ENCODE measurements at regions not wholly inside any gene's neighbourhood (a gene's known extent, or its start where the extent isn't known, plus 50 kb on each side); places are given as distances from the start of the nearest gene placed in this dataset.
"Not testable (repeated sequence)": the region's sequence is repeated elsewhere in the genome, so short reads cannot be mapped to it uniquely, and the experiment has no call there.

DNA sequence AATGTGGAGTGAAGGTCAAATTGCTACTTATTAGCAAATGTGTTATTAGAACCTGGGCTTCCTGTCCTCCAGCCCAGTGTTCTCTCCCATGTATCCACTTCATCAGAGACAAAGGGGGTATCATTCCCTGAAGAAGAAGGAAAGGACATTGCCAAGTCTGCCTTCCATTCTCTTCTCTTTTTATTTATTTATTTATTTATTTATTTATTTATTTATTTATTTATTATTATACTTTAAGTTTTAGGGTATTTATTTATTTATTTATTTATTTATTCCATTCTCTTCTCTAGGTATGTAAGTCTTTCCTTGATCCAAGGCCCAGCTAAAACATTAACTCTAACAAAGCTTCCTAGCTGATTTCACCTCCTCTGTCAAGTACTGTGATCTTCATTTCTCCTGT, 277.8 kb upstream of the DNAJC19 start:
- DNase-seq (ENCODE audit: low read depth in 2 of 2): no peak

DNA sequence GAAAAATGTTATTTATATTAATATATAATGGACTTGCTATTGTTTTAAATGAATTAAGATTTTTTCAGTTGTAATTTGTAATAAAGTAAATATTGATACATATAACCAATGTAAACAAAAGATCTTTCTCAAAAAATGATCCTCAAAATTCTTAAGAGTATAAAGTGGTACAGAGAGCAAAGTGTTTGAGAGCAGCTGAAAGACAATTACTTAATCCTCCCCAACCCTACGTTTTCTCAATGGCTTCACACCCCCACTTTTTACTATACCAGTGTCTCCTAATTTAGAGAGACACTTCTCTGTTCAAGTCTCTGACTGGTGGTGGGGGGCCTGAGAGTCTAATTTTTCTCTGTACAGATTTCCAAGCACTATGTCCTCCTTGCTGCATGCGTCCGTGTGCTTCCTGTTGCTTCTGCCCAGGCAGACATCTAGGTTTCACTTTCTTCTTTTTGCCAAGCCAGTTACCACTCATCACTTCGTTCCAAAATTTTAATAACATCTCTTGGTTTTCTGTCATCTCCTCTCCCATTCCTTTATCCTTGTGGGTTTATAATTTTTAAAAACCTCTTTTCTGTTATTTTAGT, 276.3 kb upstream of the DNAJC19 start:
- DNase-seq (ENCODE audit: low read depth in 2 of 2): no peak

DNA sequence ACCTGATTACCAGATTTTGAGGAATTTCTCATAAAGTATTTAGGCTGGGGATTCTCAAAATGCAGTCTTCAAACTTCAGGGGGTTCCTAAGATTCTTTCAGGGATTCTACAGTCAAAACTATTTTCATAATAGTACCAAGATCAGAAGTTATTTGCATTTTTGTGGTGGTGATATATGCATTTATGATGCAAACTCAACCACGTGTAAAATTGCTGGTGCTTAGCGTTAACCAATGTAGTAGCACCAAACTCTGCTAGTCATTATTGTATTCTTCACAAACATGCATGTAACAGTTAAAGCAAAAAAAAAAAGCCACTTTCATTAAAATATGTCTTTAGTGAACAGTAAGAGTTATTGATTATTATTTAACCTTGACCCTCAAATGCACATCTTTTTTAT, 274.9 kb upstream of the DNAJC19 start:
- no peak for DNase-seq (ENCODE audit: low read depth in 2 of 2)

DNA sequence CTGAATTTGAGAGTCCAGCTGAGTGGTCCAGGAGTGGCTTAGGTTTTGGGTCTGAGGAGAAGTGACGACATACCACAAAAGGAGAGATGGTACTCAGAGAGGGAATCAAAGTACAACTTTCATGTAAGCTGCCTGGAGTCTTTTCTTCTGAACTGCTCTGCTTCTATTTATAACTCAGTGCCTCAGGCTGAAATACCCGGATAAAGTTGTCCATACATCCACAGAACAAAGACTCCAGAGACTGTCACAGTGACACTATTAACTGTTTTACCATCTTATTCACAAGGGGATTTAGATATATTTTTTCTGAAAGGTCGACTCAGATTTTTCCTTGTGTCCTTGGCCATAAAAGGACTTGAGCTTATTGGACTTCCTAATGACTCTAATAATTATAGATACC, 264.3 kb upstream of the DNAJC19 start:
- no peak for DNase-seq (ENCODE audit: low read depth in 2 of 2)

DNA sequence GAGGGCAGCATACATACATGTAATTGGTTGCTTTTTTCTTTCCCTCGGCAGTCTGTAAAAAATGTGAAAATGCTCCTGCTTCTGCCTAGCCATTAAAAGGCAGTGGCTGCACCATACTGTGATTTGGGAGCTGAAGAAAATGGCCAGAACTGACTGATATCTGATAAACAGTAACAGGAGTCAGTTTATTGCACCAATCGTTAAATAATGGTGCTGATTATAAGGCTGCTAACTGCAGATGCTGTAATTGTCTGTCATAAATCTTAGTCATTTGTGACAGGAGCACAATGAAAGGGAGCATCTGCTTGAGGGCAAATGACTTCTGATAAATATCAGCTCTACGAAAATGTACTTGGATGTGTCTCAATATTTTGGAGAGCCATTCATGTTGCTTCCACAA, 263.1 kb upstream of the DNAJC19 start:
- DNase-seq (ENCODE audit: low read depth in 2 of 2): no peak

DNA sequence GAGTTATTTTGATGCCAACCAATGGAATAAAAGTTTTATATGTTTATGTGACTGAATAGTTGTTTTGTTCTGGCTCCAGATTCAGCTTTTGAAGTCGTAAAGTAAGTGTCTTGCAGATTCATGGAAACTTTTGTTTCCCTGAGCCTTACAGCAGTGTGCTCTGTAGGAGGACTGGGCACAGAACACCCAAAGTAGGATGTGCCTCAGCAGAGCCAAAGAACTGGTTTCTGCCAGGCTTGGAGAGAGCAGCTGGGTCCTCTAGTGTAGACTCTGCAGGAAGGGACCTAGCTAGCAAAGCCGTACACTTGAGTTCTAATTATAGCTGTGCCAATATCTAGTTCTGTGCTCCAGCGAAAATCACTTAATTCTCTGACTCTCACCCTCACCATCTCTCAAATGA, 261.2 kb upstream of the DNAJC19 start:
- no peak for DNase-seq (ENCODE audit: low read depth in 2 of 2)

DNA sequence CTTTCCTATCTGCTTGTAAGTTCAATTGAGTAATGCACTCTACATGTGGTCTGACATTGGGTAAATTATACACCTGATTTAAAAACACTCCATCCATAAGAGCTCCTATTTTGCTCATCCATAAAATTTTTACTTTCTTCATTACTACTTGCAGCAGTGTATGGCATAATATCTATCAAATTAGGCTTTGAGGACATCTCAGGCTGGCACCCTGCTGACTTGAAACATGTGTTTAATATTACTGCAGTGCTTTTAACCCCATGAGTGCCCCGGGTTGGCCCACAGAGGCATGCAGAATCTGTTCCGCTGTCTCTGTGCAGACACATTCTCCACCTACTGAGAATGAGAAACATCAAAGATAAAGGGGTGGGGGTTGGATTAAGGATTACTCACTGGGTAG, 249.9 kb upstream of the DNAJC19 start:
- no peak for DNase-seq (ENCODE audit: low read depth in 2 of 2)

DNA sequence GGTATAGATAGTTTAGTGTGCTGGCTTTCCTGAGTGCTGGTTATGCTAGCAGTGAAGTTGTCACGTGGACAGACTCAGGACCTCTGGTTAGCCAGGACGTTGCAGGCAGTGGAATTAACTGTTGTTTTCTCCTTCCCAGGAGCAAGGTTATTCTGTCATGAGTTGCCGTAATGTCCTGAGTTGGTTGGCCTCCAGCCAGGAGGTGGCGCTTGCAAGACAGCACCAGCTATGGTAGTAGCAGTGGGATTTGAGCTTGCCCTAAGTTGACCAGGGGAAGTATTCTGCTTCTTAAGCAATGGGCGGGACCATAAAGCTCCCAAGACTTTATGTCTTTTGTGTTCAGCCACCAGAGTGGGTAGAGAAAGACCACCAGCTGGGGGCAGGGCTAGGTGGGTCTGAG, 240.7 kb upstream of the DNAJC19 start:
- no peak for DNase-seq (ENCODE audit: low read depth in 2 of 2)

DNA sequence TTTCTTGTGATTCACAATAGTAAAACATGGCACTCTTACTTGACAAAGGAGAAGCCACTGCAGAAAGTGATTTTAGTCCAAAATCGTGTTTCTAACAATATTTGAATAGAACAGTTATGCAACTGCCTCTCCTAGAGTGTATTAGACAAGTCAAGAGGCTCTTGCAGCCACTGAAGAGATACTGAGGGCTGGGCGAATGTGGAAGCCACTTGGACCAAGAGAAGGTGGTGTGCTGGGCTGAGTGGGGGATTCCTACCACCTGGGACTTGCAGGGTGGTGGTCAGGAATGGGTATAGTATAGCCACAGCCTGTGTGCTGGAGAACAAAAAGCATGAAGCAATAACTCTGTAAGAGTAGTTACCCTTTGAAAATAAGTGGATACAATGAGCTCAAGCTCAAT, 223.8 kb upstream of the DNAJC19 start:
- DNase-seq (ENCODE audit: low read depth in 2 of 2): no peak

DNA sequence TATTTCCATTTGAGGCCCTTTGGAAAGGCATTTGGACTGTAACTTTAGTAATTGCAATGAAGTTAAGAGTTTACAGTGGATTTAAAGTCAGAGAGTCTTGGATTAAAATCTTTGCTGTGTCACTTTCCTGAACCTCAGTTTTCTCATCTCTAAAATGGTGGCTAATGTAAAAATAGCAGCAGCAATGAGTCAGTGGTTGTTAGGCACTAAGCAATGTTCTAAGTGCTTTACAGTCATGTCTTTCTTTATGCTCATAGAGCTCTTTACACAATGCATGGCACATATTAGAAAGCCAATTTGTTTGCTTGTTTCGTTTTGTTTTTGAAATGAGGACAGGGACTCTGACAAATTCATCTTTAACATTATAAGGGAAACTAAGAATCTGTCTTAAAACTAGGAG, 222.7 kb upstream of the DNAJC19 start:
- no peak for DNase-seq (ENCODE audit: low read depth in 2 of 2)

DNA sequence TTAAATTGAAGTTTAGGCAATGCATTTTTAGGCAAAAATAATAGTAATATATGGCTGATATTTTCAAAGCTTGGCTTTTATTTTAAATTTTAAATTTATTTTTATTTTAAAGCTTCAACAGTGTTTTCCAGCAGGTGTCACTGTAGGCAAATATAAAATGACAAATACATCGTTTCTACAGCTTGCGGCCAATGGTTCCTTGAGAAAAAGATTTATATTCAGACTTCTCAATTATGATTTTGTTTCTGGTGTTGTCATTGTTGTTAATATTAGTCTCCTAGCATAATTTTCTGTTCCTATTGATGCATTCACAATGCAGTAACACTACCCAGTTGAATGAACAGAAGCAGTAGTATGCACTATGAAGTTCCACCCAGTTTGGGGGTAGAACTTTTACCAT, 220.7 kb upstream of the DNAJC19 start:
- DNase-seq (ENCODE audit: low read depth in 2 of 2): no peak

DNA sequence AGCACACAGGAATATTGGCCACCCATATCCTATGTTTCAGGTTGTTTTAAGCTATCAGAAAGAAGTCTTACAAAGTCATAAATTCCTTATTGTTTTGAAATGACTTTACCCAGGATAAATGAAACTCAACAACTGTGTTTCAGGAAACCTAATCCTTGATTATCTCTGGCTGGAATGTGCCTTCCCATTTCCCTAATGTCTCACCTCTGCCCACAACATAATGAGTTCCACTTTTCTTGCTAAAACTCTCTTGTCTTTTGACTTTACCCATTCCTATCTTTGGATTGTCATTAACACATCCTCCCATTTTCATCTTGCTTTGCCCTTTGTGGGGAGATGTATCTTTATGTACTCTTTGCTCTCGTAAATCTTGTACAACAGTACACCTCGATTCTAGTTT, 200.0 kb upstream of the DNAJC19 start:
- no peak for DNase-seq (ENCODE audit: low read depth in 2 of 2)

DNA sequence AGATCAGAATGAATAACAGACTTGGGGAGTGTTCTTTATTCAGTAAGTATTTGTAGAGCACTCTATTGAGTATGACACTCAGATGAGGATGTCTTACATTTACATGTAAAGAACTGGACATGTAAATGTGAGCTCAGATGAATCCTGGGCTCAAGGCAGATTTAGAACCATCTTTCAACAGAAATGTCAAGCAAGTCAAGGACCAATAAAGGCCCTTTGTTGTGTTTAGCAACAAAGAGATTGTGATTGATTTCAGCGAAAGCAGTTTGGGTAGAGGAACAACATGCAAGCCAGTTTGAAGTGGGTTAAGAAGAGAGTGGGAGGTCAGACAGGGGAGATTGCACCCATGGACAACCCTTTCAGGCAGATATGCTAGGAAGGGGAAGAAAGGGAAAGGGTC, 194.2 kb upstream of the DNAJC19 start:
- DNase-seq (ENCODE audit: low read depth in 2 of 2): no peak

DNA sequence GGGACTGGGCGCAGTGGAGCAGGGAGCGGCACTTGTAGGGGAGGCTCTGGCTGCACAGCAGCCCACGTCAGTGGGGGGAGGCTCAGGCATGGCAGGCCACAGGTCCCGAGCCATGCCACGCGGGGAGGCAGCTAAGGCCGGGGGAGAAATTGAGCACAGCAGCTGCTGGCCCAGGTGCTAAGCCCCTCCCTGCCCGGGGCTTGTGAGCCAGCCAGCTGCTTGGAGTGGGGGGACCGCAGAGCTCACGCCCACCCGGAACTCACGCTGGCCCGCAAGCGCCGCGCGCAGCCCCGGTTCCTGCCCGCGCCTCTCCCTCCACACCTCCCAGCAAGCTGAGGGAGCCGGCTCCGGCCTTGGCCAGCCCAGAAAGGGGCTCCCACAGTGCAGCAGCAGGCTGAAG, 193.5 kb upstream of the DNAJC19 start:
- DNase-seq (ENCODE audit: low read depth in 2 of 2): not testable (repeated sequence)

DNA sequence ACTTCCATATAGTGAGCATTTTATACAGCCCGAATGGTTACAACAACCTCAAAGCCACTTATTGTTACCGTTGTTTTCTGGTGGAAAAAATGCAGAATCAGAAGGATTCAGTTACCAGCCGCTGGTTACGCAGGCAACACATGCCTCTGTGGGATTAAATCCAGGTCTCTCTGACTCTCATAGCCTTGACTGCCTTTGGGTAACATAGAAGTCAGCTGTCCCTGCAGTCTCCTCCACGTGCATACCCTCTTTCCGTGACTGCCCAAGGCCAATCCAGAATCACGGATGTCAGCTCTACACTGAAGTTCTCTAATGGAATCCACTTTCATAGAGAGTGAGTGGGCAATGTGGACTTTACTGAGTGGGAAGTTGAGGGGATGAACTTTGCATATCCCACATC, 189.5 kb upstream of the DNAJC19 start:
- DNase-seq (ENCODE audit: low read depth in 2 of 2): no peak

DNA sequence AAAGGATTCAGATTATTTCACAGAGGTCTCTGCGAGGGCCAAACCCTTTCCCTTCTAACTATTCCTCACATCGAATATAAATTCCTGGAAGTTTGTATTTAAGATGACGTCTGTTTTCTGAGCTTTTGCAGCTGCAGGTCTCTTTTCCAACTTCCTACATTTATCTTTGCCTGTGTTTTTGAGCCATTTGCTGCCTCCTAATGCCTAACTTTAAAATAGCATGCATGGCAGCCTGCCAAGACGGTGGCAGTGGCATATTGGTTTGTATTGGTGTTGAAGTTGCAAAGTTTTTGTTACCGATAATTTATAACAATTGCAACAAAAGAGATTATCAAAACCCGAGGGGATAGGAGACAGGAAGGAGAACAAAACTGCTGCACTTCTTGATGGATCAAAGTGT, 187.1 kb upstream of the DNAJC19 start:
- DNase-seq (ENCODE audit: low read depth in 2 of 2): peak; percentile 14 to 29

DNA sequence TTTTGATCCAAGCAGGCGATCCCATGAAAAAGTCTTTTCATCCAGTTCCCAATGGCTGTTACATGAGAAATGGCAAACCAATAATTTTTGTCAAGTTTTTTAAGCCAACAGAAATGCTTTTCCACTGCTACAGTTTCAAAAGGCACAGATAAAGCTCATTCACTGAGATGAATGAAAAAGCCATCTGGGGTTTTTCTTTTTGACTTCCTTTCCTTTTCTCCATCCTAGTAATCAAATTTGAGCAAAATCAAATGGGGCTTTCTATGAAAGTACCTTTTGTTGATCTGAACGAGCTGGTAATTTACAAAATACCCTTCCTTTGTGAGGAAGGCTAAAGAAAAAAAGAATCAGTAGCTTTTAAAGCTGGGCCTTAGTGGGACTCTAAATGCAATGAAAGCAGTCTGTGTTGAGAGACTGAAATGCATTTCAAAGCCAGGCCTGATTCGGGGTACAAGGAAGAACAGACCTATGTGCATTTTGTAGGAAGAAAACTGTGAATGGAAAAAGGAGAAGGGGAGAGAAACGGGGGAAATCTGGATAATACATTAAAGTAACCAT, 185.2 kb upstream of the DNAJC19 start:
- DNase-seq (ENCODE audit: low read depth in 2 of 2): no peak

DNA sequence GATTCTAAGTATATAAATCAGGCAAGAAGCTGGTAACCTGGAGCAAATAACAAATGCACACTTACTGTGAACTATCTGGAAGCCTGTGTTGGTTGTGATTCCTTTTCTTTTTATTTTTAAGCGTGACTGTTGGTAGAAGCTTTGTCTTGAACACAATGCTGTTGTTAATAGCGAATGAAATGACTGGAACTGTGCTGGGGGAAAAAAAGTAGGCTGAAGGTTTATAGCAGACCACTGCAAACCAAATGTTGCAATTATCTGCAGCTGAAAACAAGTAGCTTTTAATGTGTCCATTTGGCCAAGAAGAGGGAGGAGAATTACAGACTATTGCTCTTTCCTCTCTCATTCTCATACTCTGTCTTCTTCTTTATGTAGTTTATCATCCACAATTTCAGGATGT, 184.5 kb upstream of the DNAJC19 start:
- no peak for DNase-seq (ENCODE audit: low read depth in 2 of 2)

DNA sequence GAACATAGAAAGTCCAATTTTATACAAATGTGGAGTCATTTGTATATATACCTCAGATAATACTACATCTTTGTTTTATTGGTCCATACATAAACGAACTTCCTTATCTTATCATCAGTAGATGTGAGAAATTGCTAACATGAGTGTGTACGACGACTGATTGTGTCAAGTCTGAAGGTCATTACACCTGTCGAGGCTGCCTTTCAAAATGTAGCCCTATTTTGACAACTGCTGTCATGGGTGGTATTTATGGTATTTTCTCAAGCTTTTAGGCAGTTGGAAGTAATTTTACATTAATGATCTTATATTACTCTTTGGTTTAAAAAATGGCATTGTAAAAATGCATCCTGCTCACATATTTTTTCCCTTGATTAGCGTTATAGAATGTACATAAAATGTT, 183.7 kb upstream of the DNAJC19 start:
- no peak for DNase-seq (ENCODE audit: low read depth in 2 of 2)

DNA sequence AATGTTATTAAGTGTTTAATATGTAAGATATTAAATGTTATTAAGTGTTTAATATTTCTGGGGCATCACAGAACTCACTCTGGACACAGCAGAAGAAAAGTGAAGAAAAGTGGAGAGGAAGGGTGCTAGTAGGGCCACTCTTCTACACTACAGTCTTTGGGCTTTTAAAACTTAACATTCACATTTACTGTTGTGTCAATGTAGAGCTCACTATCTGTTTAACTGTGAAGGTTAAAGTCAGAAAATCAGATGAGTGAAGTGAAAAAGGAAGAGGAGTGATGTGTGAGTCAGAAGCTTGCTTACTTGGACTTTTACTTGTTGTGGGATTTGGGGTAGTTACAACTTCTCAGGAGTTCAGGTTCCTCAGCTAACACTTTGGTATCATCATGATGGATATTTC, 145.3 kb upstream of the DNAJC19 start:
- DNase-seq (ENCODE audit: low read depth in 2 of 2): no peak

DNA sequence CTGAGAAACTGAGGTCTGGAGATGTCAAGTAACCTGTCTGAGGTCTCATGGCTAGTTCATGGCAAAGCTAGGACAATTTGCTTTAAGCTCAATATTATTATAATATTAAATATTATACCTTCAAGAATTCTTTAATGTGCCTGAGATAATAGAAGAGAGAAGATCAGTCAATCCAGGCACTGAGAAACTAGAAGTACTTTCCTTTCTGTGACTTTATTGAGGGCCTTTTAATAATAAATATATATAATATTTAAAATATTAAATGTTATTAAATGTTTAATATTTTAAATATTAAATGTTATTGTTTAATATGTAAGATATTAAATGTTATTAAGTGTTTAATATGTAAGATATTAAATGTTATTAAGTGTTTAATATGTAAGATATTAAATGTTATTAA, 144.3 kb upstream of the DNAJC19 start:
- DNase-seq (ENCODE audit: low read depth in 2 of 2): no peak

DNA sequence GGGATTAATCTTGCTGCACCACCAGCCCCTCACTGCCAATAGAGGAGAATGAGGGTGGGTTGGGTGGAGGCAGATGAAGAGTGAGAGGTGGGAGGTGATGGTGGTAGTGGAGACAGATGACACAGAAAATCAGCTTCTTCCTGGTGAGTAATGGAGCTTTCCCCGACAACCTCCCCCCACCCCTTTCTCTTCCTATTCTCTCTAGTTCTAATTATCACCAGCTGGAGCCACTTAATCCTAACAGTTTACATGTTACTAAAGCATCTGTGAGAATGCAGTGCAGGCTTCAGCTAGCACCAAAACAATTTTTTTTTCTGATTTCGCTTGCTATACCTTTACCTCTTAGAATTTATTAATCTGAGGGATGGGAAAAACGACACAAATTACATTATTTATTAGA, 116.1 kb upstream of the DNAJC19 start:
- no peak for DNase-seq (ENCODE audit: low read depth in 2 of 2)

DNA sequence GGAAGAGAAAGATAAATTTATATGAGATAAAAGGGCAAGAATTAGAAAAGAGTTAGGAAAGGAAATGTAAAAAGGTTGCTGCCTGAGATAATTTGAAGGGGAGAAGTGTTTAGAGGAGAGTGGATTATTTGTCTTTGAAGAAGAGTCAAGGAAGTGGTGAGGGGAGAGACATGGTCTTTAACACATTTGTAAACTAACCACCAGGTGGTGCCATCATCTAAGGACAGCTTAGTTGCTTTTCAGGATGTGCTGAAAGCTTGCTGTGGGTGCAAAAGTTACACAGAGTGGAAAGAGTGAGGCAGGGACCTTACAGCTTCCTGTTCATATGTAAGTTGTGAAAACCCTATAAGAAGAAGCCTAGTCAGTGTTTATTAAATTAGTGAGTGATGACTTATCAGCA, 114.1 kb upstream of the DNAJC19 start:
- DNase-seq (ENCODE audit: low read depth in 2 of 2): no peak

DNA sequence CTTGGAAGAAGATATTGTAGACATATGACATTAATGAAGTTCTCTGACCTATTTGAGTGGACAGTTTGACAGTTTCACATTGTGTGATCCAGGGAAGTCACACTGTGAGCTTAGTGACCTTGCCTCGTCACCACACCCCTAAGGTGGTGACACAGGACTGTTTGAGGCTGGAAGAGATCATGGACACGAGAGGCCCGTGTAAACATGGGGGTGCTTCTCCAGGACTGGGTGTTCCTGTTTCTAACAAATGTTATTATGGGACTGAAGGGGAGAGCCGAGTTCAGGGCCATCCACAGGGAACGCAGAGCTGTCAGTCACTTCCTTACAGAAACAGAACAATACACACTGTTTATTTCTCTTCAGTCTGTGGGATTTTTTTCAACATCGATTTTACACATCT, 96.5 kb upstream of the DNAJC19 start:
- no peak for DNase-seq (ENCODE audit: low read depth in 2 of 2)

Measured in activated CD4-positive, alpha-beta T cell treated with anti-CD3 and anti-CD28 coated beads for 24 hours (primary cell).